Upper lobe of left lung (tissue), 4 donors: ENCODE measurements at regions not wholly inside any gene's neighbourhood (a gene's known extent, or its start where the extent isn't known, plus 50 kb on each side); places are given as distances from the start of the nearest gene placed in this dataset.

Experiments used
- CTCF ChIP-seq, 6 experiments: fragments of 450-650 bp in 4 of 6; fragments of 200-600 bp in 2 of 6; sonication (generic) in 2 of 6; IDR thresholded peaks; one replicate each; pipeline ENCODE4 v1.5.1; 2016 to 2019; ENCODE audit warnings: antibody characterized with exemption in 6 of 6
- EP300 ChIP-seq, 4 donors: sonication (generic); formaldehyde crosslinking; IDR thresholded peaks; one replicate each; pipeline ENCODE4 v1.5.1; 2017; ENCODE audit warnings: antibody characterized with exemption in 4 of 4, control low read depth in 2 of 4
- POLR2A ChIP-seq, 4 donors: fragments of 450-650 bp; IDR thresholded peaks; one replicate each; pipeline ENCODE4 v1.5.1; 2016 to 2017; ENCODE audit warnings: antibody characterized with exemption in 4 of 4, mild to moderate bottlenecking in 2 of 4
- POLR2AphosphoS5 ChIP-seq, 2 donors: sonication (generic); formaldehyde crosslinking; IDR thresholded peaks; one replicate each; pipeline ENCODE4 v1.5.1; 2017; ENCODE audit warnings: antibody characterized with exemption in 2 of 2

GRCh38 chr4:132526652-132527051 lies 622.4 kb upstream of the PCDH10 start:
- TF ChIP-seq CTCF (IDR thresholded peaks at IDR 0.05) (no peak), EP300 (IDR thresholded peaks at IDR 0.05) (no peak), POLR2A (IDR thresholded peaks at IDR 0.05) (no peak), POLR2AphosphoS5 (IDR thresholded peaks at IDR 0.05) (no peak)
